Panc1 (cell line): ENCODE measurements at regions not wholly inside any gene's neighbourhood (a gene's known extent, or its start where the extent isn't known, plus 50 kb on each side); places are given as distances from the start of the nearest gene placed in this dataset.

Experiments
- TCF7L2 ChIP-seq: IDR thresholded peaks from 2 replicates; pipeline ENCODE4 v1.6.1; 2011; ENCODE audit warnings: mild to moderate bottlenecking, low read depth, low read length, inconsistent platforms
- TF ChIP-seq, protein P1 (sequence below): fragments of 450-650 bp; IDR thresholded peaks from 2 replicates; pipeline ENCODE4 v1.5.1; 2017; ENCODE audit warnings: mild to moderate bottlenecking

DNA sequence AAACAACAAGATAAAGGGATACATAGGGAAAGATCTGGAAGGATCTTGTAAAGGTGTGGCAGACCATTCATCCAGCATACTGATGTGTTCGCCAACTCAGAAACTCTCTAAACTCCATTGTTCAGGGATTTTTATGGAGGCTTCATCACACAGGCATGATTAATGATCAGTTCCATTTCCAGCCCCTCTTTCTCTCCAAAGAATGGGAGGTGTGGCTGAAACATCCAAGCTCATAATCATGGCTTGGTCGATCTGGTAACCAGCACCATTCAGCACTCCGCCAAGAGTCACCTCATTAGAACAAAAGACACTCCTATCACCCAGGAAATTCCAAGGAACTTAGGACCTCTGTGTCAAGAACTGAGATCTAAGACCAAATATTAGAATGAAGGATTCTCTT is 180.6 kb upstream of the RNPC3 start:
- TF ChIP-seq TCF7L2 = no peak
- TF ChIP-seq, protein P1, sequence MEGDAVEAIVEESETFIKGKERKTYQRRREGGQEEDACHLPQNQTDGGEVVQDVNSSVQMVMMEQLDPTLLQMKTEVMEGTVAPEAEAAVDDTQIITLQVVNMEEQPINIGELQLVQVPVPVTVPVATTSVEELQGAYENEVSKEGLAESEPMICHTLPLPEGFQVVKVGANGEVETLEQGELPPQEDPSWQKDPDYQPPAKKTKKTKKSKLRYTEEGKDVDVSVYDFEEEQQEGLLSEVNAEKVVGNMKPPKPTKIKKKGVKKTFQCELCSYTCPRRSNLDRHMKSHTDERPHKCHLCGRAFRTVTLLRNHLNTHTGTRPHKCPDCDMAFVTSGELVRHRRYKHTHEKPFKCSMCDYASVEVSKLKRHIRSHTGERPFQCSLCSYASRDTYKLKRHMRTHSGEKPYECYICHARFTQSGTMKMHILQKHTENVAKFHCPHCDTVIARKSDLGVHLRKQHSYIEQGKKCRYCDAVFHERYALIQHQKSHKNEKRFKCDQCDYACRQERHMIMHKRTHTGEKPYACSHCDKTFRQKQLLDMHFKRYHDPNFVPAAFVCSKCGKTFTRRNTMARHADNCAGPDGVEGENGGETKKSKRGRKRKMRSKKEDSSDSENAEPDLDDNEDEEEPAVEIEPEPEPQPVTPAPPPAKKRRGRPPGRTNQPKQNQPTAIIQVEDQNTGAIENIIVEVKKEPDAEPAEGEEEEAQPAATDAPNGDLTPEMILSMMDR = no peak
